Heart left ventricle (tissue), 13 donors: ENCODE measurements at regions not wholly inside any gene's neighbourhood (a gene's known extent, or its start where the extent isn't known, plus 50 kb on each side); places are given as distances from the start of the nearest gene placed in this dataset.

ENCODE experiments used
- POLR2A ChIP-seq, 2 donors: fragments of 450-650 bp; IDR thresholded peaks; one replicate each; pipeline ENCODE4 v1.6.1; 2017; ENCODE audit warnings: antibody characterized with exemption in 2 of 2, mild to moderate bottlenecking in 2 of 2, moderate library complexity in 2 of 2
- TF ChIP-seq, protein P1 (sequence below), 12 donors: fragments of 200-600 bp; sonication (generic) in 4 of 12; IDR thresholded peaks; one replicate each; pipeline versions ENCODE4 v1.5.0 to v1.8.0; 2018 to 2022; ENCODE audit warnings: antibody characterized with exemption in 12 of 12, mild to moderate bottlenecking in 5 of 12
- donor health status: ischemic (EF 13 %, LVEDD 7.1; RV severe dilation, severe dysfunction).
- donor health status: DM: no; HTN: yes; CAD: no.
- donor health status: DM: no; HTN: no; CAD: no.
- donor health status: ischemic (EF 25% LVEDD 6.9; RV normal size, moderate dysfunction).
- donor health status: ischemic (EF 25% LVEDD 5.7; RV mildly dilated, moderate dysfunction).
- donor health status: ischemic (EF 35%, LVEDD 5.7; RV mildly dilated, moderate dysfunction).
- donor health status: nonischemic (EF 11% LVEDD 7.7; RV severe dilation, severe dysfunction).
- donor health status: DM: yes; HTN: yes; CAD: no.
- donor health status: PGD.
- donor health status: ischemic (EF 29% LVEDD 5.4; RV normal size, mild dysfunction).
- donor health status: nonischemic (EF 23%, LVEDD 6.1; RV moderate dilation, normal function).

DNA sequence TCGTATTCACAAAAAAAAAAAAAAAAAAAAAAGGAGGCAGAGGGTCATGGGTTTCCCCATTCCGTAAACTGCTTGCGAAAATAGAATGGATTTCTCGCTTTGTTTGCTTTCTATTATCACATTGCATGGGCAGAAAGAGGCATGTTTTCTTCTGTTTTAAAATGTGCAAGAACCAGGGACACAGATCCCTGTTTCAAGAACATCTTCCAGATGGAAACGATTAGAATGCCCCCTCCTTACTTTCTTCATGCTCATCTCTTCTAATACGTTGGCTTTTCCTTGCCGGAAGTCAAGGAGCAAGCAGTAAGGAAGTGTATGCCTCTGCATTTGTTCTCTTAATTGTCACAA, 51.0 kb upstream of the ZNF516 start:
- TF ChIP-seq, protein P1, sequence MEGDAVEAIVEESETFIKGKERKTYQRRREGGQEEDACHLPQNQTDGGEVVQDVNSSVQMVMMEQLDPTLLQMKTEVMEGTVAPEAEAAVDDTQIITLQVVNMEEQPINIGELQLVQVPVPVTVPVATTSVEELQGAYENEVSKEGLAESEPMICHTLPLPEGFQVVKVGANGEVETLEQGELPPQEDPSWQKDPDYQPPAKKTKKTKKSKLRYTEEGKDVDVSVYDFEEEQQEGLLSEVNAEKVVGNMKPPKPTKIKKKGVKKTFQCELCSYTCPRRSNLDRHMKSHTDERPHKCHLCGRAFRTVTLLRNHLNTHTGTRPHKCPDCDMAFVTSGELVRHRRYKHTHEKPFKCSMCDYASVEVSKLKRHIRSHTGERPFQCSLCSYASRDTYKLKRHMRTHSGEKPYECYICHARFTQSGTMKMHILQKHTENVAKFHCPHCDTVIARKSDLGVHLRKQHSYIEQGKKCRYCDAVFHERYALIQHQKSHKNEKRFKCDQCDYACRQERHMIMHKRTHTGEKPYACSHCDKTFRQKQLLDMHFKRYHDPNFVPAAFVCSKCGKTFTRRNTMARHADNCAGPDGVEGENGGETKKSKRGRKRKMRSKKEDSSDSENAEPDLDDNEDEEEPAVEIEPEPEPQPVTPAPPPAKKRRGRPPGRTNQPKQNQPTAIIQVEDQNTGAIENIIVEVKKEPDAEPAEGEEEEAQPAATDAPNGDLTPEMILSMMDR (IDR thresholded peaks at IDR 0.05) = no peak
- TF ChIP-seq POLR2A (IDR thresholded peaks at IDR 0.05) = no peak
